GM12872 (cell line): ENCODE measurements at regions not wholly inside any gene's neighbourhood (a gene's known extent, or its start where the extent isn't known, plus 50 kb on each side); places are given as distances from the start of the nearest gene placed in this dataset.

ENCODE experiments used
- CTCF ChIP-seq: IDR thresholded peaks from 3 replicates; pipeline ENCODE4 v1.5.1; 2011; ENCODE audit warnings: low read depth, mild to moderate bottlenecking, low read length, moderate library complexity; ENCODE audit not compliant: insufficient read depth

GRCh38 chr11:70828593-70829082, 423.7 kb downstream of the SHANK2 start:
- no peak for TF ChIP-seq CTCF

DNA sequence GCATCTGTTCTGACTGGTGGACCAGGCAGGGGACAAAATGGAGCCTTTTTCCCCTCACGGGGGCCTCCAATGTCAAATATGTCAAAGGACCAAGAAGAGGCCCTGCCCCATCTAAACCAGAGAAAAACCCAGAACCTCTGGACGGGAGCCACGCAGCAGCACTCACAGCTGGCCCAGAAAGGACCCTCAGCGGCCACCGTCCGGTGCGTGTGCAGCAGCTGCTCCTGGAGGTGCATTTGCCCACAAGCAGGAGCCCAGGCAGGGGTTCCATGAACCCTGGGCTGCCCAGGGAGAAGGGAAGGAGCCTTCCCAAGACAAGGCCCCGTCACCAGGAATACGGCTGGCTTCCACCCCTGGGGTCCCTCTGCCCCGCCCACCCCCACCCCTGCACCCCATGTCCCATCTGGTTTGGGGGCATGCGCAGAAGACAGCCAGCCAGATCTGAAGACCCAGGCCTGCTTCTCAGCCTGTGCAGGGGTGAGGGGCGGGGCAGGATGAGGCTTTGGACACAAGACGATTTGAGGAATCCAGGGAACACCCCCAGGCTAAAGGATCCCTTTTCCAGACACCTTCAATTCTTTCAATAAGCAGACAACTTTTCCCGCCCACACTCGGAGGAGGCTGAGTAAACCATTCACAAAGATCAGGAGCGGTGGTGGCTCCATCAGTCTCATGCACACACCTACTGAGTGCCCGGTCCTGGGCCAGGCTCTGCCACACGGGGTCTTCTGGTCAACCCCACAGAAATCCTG, 423.1 kb downstream of the SHANK2 start:
- TF ChIP-seq CTCF = no peak

GRCh38 chr11:70829886-70830272, 422.5 kb downstream of the SHANK2 start:
- no peak for TF ChIP-seq CTCF

DNA sequence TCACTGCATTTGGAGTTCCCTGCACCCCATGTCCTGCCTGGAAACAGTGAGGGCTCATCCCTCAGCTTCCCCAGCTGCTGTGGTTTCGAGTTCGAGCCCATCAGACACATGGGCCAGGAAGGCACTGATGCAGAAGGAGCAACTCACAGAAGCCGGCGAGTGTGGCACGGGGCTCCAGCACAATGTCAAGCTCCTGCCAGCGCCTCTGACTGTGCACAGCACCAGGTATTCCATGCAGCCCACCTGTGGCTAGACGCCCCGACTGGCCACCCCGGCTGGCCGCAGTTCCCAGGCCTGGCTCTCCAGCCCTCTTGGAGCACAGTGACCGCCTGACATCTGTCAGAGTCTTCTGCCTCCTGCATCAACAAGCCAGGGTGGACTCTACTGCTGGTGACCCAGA, 419.4 kb downstream of the SHANK2 start:
- TF ChIP-seq CTCF = no peak

DNA sequence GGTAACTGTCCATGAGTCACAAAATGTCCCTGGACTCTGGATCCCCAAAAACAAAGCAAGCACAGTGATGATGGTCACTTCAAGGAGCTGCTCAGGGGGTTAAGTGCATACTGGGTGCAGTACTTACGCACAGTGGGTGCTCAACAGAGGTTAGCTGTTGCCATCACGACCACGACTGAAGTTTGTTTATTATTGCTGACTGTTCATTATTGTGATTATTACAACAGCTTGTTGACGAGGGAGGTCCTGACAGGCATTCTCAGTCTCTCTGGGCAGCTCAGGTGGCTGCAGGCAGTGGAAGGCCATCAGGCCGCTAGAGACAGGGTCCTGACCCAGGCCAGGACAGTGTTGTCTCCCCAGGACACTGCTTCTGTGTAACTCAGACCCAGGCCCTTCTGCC, 418.8 kb downstream of the SHANK2 start:
- no peak for TF ChIP-seq CTCF

DNA sequence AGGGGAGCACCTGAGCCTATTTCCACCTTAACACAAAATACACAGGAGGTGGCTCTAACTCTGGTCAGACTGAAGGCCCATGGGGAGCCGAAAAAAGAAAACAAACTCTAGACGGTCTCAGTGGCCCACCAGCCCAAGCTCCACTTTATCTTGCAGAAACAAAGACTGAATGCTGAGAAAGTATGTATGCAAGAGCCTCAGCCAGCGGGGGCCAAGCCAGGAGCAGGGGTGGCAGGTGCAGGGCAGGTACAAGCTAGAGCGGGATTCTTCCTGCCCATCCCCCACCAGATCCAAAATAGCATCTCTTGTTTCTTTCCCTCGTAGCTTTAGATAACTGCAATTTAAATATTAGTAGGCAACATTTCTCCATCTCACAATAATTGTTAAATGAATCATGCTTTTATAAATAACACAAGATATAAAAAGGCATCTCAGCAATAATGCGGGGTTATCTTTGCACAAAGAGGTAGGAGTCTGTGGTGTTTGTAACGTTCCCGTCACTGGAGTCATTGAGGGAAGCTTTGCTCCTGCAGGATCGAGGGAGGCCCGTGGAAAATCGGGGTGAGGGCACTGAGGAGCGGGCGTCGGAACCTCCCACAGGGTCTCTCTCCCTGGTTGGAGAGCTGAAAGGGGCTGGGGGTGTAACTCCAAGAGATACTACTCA, 418.0 kb downstream of the SHANK2 start:
- no peak for TF ChIP-seq CTCF

- TF ChIP-seq CTCF = no peak
Observed at GRCh38 chr11:70834984-70835560, 417.3 kb downstream of the SHANK2 start.
